GM21825 (cell line): ENCODE measurements at regions not wholly inside any gene's neighbourhood (a gene's known extent, or its start where the extent isn't known, plus 50 kb on each side); places are given as distances from the start of the nearest gene placed in this dataset.
A peak's percentile ranks its signal among the peaks of the same experiment; 100 is the strongest.

Source experiments
- ATAC-seq: cut with Tn5 transposase; IDR thresholded peaks from one replicate; pipeline ENCODE4 v1.9.1; 2021; ENCODE audit warnings: mild to moderate bottlenecking, moderate library complexity; ENCODE audit not compliant: unreplicated experiment

DNA sequence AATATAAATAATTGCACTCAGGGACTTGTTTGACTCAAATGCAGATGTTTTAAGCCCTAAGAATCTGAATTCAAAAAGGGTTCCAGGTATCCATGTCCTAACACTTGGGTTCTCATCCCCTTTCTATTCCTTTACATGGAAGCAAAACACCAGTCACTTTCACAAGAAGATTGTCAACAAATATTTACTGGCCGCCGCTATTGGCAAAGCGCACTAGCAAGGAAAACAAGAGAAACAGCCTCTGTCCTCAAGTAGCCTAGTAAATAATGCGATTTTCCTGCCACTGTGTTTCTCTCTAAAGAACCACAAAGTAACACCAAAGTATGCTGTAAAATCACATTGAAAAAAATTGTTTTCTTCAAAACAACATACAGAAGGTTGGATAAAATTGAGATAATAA, 66.7 kb upstream of the EZH2 start:
- no peak for ATAC-seq

DNA sequence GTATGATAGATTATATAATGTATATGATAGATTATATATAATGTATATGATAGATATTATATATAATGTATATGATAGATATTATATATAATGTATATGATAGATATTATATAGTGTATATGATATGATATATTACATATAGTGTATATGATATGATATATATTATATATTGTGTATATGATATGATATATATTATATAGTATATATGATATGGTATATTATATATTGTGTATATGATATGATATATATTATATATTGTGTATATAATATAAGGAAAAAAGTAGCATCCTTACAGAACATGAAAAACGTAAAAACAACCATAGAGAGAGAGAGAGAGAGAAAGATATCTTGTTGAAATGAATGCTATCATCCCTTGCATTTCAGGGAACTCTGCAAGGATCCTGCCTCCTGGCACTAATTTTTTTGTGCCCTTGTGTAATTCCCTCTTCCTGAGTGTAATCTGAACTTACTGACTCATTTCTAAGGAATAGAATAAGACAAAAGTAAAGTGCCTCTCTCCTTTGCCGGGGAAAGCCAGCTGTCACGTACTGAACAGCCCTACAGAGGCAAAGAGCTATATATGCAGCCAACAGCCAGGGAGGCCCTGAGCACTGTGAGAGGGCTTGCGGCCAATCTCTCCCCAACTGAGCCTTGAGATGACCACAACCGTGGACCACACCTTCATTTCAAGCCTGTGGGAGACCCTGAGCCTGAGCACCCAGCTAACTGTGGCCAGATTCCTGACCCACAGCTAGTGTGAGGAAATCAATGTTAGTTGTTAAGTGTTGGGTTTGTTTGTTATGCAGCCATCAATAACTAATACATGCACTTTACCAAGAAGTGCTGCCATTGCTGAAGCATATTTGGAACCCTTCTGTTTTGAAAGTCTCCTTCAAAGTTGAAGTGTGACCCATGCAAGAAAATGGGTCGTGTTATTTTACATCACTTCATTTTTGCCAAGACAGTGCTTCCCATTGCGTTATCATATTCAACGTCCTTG, 61.1 kb upstream of the EZH2 start:
- no peak for ATAC-seq

DNA sequence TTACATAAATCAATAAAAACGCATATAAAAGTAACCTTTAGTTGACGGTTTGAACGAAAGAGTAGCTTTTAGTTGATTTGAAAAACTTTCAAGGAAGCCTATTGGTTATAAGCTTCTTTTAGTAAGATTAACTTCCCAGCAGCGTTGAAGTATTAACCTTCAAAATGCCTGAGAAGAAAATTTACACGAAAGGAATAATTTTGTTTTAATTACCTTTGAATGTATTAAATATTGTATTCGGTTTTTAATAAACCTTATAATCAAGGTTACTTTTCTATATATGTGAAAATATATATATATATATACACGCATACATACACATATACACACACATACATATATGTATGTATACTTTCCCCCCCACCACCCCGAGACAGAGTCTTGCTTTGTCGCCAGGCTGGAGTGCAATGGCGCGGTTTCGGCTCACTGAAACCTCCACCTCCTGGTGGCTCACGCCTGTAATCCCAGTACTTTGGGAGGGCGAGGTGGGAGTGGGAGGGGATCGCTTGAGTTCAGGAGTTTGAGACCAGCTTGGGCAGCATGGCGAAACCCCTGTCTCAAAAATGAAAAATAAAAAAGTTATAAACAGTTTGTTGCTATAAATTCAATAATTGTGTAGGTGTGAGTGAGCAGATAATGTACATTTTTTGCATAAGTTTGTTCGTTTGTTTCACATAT, 57.6 kb upstream of the EZH2 start:
- ATAC-seq = peak; percentile 47

DNA sequence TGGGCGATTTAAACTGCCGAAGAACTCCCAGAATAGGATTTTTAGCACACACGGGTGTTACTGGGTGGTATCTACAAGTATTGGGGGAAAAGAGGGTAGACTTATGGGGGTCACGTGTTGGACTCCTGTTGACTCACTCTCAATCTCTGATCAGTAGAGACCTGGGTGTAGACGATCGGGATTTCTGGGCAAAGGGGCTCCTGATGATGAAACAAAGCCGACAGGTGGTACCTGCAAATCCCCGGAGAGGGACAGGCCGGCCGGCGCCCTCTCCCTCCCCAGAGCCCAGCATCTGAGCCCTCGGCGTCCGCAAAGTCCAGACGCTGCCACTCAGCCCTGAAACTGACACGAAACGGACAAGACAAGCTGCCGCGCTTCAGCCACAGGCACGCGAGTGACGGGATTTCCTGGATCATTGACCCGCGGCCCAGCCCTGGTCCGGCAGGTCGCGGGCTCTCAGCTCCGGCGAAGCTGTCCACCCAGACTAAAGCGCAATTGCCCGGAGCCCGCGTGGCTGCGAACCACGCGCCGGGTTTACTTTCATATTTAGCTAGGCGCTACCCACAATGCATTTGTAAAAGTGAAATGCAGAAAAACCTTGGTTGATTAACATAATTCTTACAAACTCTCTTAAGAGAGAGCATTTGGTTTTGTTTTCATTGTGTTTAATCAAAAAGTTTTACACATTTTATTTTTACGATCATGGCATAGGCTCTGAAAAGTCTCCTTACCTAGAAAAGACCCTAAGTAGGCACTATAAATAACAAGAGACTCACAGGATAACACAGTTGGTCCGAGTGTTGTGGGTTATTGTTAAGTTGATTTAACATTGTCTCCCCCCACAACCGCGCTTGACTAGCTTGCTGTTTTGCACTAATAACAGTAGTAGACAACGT, 56.9 kb upstream of the EZH2 start:
- peak; percentile 66 for ATAC-seq

DNA sequence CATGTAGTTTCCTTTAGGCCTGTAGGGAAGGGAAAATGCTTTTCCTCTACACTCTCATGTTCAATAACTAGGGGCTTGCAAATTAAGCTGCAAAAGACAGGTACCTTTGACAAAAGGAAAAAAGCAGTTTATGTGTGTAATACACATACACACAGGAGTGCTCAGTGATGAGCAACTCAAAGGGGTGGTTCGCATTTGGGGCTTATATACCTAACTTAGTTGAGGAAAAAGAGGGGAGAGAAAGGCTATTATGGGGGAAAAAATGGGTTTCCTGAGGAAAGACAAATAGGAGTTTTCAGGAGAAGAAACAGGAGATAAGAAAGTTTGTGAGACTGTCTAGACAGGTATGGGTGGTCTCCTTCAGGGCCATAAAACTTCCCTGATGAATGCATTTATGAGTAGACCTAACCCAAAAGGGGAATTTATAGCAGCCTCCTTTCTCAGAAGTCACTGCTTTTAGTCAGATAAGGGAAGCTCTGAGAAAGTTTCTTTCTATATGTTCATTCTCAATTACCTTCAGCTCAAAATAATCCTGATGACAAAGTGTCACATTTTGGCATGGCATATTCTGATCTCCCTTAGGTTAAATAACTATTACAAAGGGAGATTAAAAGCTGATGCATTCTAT, 55.2 kb upstream of the EZH2 start:
- no peak for ATAC-seq

DNA sequence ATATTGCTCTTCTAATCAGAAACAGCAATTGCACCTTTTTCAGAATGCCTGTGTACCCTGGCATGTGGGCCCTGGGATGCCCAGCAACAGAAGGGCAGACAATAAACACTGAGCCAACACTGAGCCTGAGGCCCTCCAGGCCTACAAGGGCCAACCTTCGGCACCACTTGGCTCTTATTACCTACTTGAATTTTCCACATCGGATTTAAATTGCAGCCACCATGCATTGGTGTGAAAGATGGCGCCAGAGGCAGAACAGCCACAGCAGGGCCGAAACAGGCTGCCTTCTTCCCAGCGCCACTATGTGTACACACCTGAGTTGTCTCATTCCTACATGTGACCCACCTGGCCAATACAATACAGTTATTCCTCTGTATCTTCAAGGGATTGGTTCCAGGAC, 51.4 kb upstream of the EZH2 start:
- no peak for ATAC-seq
